OCI-LY3 (cell line): ENCODE measurements at regions not wholly inside any gene's neighbourhood (a gene's known extent, or its start where the extent isn't known, plus 50 kb on each side); places are given as distances from the start of the nearest gene placed in this dataset.

Experiments
- EZH2phosphoT487 ChIP-seq: fragments of 200-600 bp; shearing (Covaris generic); IDR thresholded peaks from 2 replicates; pipeline ENCODE4 v1.6.1; 2018; ENCODE audit warnings: antibody characterized with exemption, mixed run types, low read depth
- TF ChIP-seq, protein P1 (sequence below): fragments of 200-600, 300-600 bp; sonication (generic); IDR thresholded peaks from 2 replicates; pipeline ENCODE4 v1.5.1; 2014; ENCODE audit warnings: antibody characterized with exemption, low read length, low read depth

DNA sequence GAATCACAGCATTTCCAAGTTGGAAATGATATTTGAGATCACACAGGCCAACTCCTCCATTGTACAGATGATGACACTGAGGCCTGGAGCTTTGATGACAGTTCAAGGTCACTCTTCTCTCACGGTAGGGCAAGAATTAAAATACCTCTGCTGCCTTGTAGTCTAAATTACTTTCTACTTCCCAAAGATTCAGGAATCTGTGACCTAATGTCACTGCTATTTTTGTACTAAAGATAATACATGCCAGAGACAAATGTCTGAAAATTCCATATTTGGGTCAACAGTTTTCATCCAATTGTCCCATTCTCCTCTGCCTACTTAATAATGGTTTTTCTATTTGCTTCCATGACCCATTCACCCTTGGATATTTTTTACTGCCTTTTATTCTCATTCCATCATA lies 160.0 kb downstream of the SOD2 start:
- TF ChIP-seq, protein P1, sequence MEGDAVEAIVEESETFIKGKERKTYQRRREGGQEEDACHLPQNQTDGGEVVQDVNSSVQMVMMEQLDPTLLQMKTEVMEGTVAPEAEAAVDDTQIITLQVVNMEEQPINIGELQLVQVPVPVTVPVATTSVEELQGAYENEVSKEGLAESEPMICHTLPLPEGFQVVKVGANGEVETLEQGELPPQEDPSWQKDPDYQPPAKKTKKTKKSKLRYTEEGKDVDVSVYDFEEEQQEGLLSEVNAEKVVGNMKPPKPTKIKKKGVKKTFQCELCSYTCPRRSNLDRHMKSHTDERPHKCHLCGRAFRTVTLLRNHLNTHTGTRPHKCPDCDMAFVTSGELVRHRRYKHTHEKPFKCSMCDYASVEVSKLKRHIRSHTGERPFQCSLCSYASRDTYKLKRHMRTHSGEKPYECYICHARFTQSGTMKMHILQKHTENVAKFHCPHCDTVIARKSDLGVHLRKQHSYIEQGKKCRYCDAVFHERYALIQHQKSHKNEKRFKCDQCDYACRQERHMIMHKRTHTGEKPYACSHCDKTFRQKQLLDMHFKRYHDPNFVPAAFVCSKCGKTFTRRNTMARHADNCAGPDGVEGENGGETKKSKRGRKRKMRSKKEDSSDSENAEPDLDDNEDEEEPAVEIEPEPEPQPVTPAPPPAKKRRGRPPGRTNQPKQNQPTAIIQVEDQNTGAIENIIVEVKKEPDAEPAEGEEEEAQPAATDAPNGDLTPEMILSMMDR, result no peak
- TF ChIP-seq EZH2phosphoT487, result no peak
